ENCODE measurements at regions not wholly inside any gene's neighbourhood (a gene's known extent, or its start where the extent isn't known, plus 50 kb on each side); places are given as distances from the start of the nearest gene placed in this dataset.
"Not testable (repeated sequence)": the region's sequence is repeated elsewhere in the genome, so short reads cannot be mapped to it uniquely, and the experiment has no call there.

- intact Hi-C loops (cut with DNase I): no loop called here
Measured at GRCh38 chr9:78654324-78654723, 357.4 kb downstream of the PSAT1 start.

DNA sequence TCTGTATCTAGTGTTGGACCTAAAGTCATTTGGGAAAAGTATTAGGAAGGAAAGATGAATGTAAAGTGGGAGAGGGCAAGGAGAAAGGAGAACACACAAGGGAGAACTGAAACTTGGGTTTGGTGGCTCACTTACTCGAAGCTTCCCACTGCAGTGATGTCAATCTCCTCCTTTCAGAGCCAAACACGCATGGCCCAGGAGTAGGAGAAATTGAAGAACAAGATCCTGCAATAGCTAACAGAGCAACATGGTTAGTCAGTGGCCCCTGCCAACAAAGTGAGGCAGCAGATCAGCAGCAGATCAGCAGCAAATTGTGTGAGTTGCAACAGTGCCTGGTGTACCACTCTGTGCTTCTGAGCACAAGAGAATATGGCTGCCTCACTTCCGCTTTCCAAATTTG is 366.4 kb downstream of the PSAT1 start:
- DNase-seq: peak in 1 of 10 donors; percentile 20
- intact Hi-C loops (cut with DNase I): no loop called here

More at GRCh38 chr9:78654324-78654723, 357.4 kb downstream of the PSAT1 start:
- DNase-seq: no peak

DNA sequence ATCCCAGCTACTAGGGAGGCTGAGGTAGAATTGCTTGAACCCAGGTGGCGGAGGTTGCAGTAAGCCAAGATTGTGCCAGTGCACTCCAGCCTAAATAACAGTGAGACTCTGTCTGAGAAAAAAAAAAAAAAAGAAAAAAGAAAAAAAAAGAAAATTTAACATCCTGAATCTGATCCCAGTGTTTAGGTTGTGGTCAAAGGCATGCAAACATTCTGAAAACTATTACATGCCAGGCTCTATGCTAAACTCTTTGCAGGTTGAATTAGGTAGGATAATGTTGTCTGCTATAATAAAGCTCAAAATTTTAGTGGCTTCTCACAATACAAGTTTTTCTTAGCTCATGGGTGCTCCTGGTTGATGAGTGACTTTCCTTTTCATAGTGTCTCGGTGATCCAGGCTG is 367.4 kb downstream of the PSAT1 start:
- intact Hi-C loops (cut with DNase I): no loop called here
- DNase-seq: no peak

GRCh38 chr9:78666818-78667414 is 370.0 kb downstream of the PSAT1 start:
- intact Hi-C loops (cut with DNase I): no loop called here
- no peak for DNase-seq

DNA sequence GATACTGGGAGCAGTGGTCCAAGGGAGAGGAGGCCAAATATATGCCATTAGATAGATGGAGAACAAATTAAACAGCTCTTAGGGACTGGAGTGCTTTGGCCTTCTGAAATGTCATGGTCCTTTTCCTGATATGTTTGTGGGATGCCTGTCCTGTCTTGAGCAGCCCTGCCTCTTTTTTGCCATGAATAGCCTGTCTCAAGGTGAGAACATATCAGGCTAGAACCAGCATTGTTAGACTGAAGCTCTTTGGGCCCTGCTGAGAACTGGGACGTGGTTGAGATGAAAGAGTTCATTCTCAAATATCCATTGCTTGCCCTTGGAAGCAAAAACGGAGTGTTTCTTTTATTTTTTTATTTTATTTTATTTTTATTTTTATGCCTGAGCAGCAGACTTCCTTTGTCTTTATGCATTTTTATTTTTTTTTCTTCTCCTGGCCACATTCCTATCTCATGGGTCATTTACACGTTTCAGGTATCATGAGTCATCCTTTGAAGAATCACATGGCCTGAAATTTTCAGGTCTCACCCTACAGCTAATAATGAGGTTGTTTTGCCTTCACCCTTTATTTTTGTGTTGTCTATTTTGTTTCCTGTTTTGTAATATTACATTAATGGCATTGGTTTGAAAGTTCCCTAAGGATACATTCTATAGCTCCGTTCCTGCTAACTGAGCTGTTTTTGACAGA is 371.4 kb downstream of the PSAT1 start:
- intact Hi-C loops (cut with DNase I): no loop called here
- no peak for DNase-seq

- intact Hi-C loops (cut with DNase I): no loop called here
- DNase-seq: no peak
Measured at GRCh38 chr9:78669591-78669990, 372.7 kb downstream of the PSAT1 start.

DNA sequence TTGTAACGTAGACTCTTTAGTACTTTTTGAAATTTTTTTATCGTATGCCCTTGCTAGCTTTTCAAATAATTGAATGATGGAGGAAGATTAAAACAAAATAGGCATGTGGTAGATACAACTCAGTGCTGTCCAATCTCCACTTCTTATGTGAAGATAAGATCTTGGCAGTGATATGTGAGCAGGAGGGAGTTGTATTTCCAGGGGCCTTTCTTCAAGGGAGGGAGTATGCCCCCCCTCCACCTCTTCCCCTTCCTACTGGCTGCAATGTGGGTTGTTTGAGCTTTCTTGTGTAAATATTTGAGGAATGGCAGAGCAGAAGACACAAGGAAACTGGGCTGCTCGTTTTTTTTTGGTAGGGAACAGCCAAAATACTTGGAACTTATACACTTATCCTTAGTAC is 374.9 kb downstream of the PSAT1 start:
- intact Hi-C loops (cut with DNase I): no loop called here
- no peak for DNase-seq

DNA sequence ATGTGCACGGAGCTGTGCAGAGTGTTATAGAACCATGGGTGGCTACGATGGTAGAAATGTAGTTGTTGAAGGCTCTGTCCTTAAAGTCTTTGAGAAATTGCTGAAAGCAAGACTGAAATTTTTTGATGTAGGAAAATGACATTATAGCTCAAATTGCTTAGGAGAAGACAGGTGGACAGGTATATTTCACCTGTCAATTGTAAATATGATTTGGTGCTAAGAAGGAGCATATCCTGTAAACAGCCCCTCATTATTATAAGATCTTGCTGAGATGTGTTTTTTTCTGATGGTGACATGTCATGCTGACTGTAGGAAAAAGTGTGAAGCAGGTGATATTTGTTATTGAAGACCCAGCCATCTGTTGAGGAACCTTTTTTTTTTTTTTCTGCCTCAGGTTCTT is 377.9 kb downstream of the PSAT1 start:
- intact Hi-C loops (cut with DNase I): no loop called here
- DNase-seq: no peak

GRCh38 chr9:78676009-78676408 is 379.1 kb downstream of the PSAT1 start:
- intact Hi-C loops (cut with DNase I): no loop called here

DNA sequence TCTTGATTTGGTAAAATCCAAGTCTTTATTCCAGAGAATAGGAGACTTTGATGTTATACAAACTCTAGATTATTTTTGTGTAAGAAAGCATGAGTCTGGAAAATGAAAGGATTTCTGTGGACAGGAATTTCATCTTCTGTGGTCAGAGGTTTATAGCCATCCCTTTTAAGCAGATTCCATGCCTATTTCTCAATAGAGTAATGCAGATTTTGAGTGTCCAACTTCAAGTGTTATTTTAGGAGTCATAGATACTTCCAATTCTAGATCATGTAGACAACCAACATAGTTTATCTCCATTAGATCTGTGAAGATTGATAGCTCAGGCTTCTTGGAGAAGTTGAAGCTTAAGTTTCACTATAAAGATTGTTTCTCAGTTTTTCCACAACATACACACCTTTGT is 379.7 kb downstream of the PSAT1 start:
- intact Hi-C loops (cut with DNase I): no loop called here
- no peak for DNase-seq

More at GRCh38 chr9:78676009-78676408, 379.1 kb downstream of the PSAT1 start:
- DNase-seq: no peak

GRCh38 chr9:78677326-78677725 is 380.4 kb downstream of the PSAT1 start:
- intact Hi-C loops (cut with DNase I): no loop called here
- DNase-seq: no peak

- intact Hi-C loops (cut with DNase I): no loop called here
- no peak for DNase-seq
Measured at GRCh38 chr9:78678877-78679276, 382.0 kb downstream of the PSAT1 start.

GRCh38 chr9:78680196-78680595 is 383.3 kb downstream of the PSAT1 start:
- intact Hi-C loops (cut with DNase I): no loop called here

GRCh38 chr9:78682216-78682615 is 385.3 kb downstream of the PSAT1 start:
- DNase-seq: no peak
- intact Hi-C loops (cut with DNase I): no loop called here

More at GRCh38 chr9:78680196-78680595, 383.3 kb downstream of the PSAT1 start:
- DNase-seq: no peak

GRCh38 chr9:78685471-78685870 is 388.5 kb downstream of the PSAT1 start:
- intact Hi-C loops (cut with DNase I): no loop called here
- DNase-seq: no peak

DNA sequence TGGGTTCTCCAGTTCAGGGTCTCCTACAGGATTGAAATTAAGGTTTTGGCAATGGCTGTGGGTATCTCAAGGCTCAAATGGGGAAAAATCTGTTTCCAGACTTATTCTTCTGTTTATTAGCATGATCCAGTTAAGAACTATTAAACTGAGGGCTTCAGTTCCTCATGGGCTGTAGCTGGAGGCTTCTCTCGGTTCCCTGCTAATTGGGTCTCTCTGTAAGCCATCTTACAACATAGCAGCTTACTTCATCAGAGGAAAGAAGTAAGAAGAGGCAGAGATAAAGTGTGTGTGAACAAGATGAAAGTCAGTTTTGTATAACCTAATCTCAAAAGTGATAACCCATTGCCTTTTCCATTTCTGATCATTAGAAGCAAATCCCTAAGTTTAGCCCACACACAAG is 391.9 kb downstream of the PSAT1 start:
- intact Hi-C loops (cut with DNase I): no loop called here
- DNase-seq: no peak

DNA sequence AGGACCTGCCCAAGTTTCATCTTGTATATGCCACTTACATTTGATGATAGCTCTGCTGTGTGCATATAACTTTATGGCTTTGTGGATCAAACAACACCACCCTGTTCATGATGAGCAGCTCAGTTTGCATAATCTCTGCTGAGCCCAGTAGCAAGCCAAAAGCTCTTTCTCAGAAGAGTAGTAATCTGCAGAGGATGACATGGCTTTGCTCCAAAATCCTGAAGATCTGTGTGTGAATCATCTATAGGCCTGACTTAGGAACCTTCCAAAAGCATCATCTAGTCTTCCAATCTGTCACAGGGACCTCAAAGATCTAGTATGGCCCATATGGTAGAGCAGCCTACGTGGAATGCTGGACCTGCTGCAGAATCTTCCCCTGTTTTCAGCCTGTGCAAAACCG is 394.6 kb downstream of the PSAT1 start:
- intact Hi-C loops (cut with DNase I): no loop called here
- DNase-seq: no peak

DNA sequence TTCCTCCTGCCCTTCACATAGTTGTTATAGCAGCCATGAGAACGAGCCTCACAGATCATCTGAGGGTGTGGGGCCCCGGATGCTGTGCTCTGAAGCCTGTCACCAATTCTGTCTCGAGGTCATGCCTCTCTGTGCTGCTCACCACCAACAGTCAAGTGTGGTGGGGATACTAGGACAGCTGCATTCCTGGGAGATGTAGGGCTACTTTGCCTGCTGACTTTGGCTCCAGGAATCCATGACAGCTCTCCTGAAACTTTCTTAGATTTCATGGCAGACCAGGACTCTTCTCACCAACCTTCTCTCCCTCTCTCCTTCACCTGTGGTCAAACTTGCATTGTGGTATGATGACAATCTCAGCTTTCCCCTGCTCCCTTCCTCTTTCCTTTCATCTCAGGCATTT is 395.9 kb downstream of the PSAT1 start:
- no peak for DNase-seq
- intact Hi-C loops (cut with DNase I): no loop called here

DNA sequence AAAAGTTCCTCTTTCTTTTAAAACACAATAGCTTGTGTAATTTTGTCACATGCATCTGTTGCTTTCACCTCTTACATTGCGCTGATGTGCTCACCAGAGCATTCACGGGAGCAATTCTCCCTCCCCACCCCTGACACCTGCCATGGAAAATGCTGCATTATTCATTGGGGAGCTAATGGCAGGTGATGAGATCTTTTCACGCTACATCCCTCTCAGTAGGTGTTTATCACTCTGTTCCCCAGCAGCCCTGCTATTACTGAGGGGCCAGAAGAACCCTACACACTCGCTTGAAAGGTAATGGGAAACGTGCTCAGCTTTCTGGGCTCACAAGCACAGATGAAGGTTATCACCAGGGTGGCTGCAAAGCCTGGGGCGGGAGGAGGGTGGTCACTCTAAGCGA is 398.0 kb downstream of the PSAT1 start:
- intact Hi-C loops (cut with DNase I): no loop called here
- no peak for DNase-seq

DNA sequence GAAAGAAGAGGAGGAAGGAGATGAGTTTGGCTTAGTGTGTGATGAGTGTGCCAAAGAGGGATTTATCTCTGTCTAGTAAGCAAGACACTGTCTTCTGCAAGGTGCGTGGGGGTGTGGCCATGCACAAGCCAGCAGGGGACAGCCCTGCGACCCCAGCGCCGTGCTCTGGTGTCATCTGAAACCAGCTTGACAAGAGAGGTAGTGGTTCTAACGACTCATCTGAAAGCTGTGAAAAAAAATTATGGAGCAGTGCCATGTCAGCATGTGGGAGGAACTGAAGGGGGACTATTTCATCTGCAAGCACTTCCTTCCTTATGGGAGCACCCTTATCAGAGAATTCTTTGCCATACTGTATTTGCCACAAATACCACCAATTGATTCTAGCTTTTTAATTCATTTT is 398.6 kb downstream of the PSAT1 start:
- DNase-seq: no peak
- intact Hi-C loops (cut with DNase I): no loop called here

DNA sequence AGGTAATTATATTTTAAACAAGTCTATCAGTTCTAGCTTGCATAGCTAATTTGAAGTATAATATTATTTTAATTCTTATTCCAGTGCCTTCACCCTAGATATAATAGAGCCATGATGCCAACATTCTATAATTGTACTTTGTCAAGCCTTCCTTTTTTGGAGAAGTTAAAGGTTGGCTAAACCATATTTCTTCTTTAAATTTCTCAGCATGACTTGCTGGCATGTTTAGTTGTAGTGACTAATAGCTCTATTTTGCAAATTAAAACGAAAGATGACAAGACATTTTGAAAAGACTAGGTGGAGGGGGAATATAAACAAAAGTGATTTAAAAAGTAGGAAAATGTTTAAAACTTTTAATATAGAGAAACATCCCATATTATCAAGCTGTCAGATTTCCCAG is 400.7 kb downstream of the PSAT1 start:
- intact Hi-C loops (cut with DNase I): no loop called here
- no peak for DNase-seq

- no peak for DNase-seq
- intact Hi-C loops (cut with DNase I): no loop called here
Measured at GRCh38 chr9:78698371-78698770, 401.4 kb downstream of the PSAT1 start.

DNA sequence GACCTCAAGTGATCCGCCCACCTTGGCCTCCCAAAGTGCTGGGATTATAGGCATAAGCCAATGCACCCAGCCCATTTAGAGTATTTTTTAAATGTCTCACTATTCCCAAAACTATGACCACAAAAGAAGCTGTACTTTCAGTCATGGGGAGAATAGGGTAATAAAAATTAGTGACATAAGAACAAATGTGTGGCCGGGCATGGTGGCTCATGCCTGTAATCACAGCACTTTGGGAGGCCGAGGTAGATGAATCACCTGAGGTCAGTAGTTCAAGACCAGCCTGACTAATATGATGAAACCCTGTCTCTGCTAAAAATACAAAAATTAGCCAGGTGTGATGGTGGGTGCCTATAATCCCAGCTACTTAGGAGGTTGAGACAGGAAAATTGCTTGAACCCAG is 402.3 kb downstream of the PSAT1 start:
- not testable (repeated sequence) for DNase-seq

More for the DNA sequence above, 402.3 kb downstream of the PSAT1 start:
- intact Hi-C loops (cut with DNase I): not testable (repeated sequence)

All from posterior cingulate gyrus (tissue), 11 donors.